ENCODE measurements at regions not wholly inside any gene's neighbourhood (a gene's known extent, or its start where the extent isn't known, plus 50 kb on each side); places are given as distances from the start of the nearest gene placed in this dataset.
A peak's percentile ranks its signal among the peaks of the same experiment; 100 is the strongest.

DNA sequence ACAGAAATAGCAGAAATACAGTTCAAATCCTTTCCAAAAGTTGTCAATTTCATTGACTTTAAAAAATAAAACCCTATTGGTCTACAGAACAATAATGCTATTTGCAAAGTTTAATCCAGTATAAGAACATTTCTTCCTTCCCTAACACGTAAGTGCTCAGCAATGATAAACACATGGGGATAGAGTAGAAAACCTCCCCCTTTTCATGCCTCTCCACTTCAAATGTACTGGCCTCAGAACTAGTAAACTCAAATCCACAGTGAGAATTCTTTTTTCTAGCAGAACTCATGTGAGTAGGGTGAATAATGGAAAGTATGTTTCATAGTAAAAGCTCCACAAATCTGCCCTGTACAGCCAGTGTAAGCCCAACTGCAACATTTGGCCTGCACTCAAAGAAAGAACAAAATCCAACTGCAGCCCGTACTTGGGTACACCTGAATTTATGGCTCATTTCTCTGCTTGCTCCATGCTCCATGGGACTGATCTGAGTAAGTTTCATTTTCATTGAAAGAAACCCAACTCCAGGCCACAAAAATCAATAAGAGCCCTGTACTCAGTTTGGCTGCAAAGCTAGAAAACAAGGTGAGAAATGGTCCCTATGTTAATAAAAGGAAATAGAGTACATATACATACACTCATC is 115.0 kb upstream of the RMDN2 start:
- DNase-seq, result no peak

- DNase-seq, result no peak
Observed at GRCh38 chr2:37812414-37812813, 112.7 kb upstream of the RMDN2 start.

DNA sequence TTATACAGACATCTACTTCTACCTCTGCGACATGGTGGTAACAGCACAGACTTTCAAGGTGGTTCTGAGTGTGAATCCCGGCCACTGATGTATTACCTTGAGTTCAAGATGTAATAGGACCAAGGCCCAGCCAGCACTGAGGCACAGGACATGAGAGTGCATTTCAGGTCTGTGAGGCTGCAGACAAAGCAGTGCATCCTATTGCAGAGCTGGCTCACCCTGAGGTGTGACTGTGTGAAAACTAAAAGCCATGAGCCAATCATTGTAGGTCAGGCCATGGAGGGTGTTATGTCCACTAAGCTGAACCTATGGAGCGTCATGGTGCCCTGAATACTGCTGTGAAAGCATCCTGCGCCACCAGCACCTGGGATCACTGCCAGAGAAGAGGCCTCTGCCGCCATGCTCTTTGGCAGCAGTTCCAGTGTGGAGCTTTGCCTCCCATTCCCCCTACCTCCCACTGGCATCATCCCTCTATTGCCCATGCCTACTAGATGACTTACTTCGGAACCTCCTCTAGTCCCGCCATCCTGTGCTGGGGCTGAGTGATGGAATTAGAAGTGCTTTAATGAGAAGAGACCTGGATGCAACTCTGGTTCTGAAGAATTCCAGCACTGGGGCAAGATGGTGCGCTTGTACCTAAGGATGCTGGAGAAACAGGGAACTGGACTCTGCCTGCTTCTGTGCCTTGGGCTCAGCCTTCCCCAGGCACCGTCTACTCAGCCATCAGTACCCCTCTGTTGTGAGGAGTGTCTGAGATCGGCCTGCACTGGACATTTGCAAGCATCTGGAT is 112.0 kb upstream of the RMDN2 start:
- DNase-seq, result no peak

DNA sequence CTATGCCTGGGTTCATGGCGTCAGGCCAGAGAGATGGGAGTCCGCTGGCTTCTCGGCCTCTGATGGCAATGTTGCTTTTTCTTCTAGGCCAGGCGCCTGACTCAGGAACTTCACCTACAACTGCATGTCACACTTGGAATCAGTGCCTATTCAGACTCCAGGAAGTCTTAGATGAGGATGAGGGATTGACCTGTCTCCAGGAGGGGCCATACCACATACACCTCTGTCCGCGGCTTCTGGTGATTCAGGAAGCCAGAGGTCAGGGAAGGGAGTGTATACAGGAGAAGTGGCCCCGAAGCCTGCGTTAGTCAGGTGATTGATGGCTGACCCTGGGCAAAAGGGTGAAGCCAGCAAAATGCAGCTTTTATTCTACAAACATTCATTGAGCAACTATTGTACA is 109.1 kb upstream of the RMDN2 start:
- DNase-seq, result no peak

DNA sequence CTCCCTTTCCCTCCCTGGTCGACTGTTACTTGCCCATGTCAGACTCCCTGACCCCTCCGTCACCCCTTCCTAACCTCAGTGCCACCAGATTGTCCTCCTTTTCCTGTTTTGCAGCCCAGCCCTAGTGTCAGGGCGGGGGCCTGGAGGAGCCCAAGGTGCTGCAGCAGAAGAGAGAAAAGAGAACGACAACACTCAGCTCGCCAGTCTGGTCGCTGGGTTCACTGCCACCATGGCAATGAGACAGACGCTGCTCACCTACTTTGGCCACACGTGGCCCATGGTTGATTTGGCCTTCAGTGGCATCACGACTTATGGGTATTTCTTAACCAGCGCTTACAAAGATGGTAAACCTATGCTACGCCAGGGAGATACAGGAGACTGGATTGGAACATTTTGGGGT is 108.4 kb upstream of the RMDN2 start:
- no peak for DNase-seq

GRCh38 chr2:37819186-37819585 is 105.9 kb upstream of the RMDN2 start:
- no peak for DNase-seq

DNA sequence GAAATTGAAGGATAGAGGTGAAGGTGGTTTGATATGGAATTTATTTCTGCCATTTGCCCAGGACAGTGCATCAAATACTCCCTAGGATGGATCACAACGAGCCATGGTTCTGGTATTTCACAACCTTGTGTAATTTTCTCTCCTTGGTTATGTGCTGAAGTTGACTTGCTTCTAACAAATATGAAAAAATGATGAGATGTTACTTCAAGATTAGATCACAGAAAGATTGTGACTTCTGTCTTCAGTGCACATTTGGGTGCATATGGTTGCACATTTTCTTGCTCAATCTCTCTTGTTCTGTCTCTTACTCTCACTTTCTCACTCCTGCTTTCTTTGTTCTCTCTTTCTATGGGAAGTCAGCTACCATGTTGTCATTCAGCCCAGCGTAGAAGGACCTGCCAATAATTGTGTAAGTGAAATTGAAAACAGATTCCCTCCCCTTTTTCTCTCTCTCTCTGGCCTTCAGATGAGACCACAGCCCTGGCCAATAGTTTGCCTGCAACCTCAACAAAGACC is 104.6 kb upstream of the RMDN2 start:
- DNase-seq, result no peak

DNA sequence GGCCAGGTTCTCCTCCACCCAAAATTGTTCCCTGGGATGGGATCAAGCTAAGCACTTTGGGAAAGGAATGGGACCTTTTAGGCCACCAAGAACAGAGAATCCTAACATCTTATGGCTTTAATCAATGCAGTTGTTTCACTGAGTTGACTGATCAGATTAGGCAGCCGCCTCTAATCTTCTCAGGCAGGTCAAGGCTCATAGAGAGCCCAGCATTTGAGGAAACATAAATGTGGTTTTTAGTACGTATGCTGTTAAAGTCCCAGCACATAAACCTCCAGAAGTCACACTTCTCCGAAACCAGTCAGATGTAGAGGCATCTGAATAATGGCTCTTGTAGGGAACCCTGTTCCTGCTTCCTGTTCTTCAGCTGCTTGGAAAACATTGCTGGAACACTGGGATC is 99.5 kb upstream of the RMDN2 start:
- DNase-seq, result no peak

DNA sequence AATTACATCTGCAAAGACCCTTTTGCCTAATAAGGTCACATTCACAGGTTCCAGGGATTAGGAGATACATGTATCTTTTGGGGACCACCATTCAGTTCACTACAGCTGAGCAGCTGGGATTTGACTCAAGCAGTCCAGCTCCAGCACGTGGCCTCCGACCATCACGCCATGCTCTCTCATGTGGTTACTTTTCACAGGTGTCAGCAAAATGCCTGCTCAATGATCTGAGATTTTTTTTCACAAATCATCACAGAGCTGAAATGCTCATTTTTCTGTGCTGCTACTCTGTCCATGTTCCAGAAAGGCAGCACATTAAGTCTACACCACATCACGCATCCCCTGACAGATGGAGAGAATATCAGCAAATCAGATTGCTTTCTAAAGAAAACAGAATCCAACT is 98.5 kb upstream of the RMDN2 start:
- no peak for DNase-seq

- no peak for DNase-seq
Observed at GRCh38 chr2:37827455-37827854, 97.6 kb upstream of the RMDN2 start.

GRCh38 chr2:37827911-37828511 is 97.1 kb upstream of the RMDN2 start:
- DNase-seq, result no peak

- DNase-seq, result no peak
Observed at GRCh38 chr2:37829202-37829601, 95.9 kb upstream of the RMDN2 start.

GRCh38 chr2:37829616-37830395 is 95.3 kb upstream of the RMDN2 start:
- DNase-seq, result no peak

DNA sequence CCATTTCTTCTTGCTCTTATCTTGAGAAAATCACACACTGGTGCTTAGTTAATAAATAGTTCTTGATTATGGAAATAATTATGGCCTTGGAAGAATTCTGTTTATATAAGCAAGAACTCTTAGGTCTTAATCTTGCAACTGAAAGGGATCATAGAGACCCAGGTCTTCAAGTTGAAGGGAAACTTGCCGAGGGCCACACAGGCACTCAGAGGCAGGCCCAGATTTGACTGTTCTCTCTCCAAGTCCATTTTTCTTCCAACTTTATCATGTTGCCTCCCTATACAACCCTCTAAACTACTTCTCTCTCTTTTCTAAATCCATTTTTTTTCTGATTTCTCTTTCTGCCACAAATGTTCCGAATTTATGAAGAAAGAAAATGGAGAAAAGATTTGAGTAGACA is 94.5 kb upstream of the RMDN2 start:
- DNase-seq, result no peak

- DNase-seq, result no peak
Observed at GRCh38 chr2:37831081-37831780, 93.9 kb upstream of the RMDN2 start.

DNA sequence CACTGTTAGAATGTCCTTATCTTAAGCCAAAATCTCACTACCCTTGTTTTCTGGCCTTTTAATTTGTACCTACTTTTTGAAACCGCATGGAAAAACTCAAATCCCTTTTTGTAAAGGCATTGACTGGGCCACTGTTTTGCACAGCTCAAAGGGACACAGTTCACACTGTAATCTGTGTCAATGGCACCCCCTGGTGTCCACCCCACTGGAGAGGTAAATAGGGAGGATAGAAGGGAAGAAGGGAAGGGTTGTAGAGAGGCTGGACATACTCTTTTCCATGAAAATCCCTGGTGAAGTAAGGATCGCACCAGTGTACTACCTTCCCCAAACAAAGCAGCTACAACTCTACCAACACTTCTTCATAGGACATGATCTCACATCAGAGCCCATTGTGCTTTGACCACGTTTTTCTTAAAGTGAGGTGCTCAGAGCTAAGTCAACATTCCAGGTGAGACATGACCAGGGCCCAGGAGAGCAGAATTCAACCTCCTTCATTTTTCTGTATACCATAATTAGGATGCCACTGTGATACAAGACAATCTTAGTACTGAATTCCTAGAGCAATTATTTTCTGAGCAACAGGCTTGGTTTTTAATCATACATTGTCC is 92.4 kb upstream of the RMDN2 start:
- peak; percentile 78 for DNase-seq

DNA sequence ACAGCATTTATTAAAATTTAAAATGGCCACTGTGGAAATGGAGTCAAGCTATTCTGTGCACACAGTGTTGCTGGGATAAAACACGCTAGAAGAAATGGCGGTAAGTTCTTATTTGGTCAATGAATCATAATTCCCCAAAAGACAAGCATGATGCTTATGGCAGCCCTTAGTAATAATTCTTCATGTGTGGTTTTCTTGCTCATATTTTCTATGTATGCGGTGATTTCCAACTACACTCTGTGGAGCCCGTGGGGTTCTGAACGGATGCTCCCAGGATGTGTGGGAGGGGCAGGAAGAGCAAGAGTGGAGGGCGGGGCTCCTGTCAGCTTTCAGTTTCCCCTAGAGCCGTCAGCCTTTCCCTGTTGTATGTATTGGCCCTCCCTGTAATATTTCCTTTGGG is 91.7 kb upstream of the RMDN2 start:
- DNase-seq, result peak; percentile 62

- DNase-seq, result no peak
Observed at GRCh38 chr2:37836270-37836669, 88.8 kb upstream of the RMDN2 start.

DNA sequence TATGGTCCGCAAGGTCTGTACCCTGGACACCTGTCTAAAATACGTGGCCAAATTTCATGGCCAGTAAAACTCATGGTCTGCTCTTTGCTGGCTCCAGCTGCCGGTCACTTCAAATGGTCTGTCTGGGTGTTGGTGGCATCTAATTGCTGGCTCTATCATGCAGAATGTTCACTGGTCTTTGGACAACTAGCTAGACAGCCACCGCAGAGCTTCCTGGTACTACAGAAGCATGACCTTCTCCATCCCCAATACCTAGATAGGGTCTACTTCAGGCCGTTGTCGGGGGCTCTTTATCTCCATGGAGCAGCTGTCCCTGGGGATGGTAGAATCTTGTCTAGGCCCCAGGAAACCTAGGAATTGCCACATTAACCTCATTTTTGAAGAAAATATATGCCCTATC is 88.4 kb upstream of the RMDN2 start:
- no peak for DNase-seq

GRCh38 chr2:37837628-37838328 is 87.3 kb upstream of the RMDN2 start:
- no peak for DNase-seq

GRCh38 chr2:37838541-37839167 is 86.4 kb upstream of the RMDN2 start:
- DNase-seq, result no peak
